ENCODE measurements at regions not wholly inside any gene's neighbourhood (a gene's known extent, or its start where the extent isn't known, plus 50 kb on each side); places are given as distances from the start of the nearest gene placed in this dataset.
"Not testable (repeated sequence)": the region's sequence is repeated elsewhere in the genome, so short reads cannot be mapped to it uniquely, and the experiment has no call there.

- intact Hi-C loops (cut with DNase I); DNase-seq (ENCODE audit: low spot score): not testable (repeated sequence)
Observed at GRCh38 chr9:30942852-30943251, 1441.6 kb upstream of the ACO1 start.

GRCh38 chr9:30943446-30944224 lies 1440.8 kb upstream of the ACO1 start:
- peak; percentile 66 for DNase-seq (ENCODE audit: low spot score)
- intact Hi-C loops (cut with DNase I): no loop called here

GRCh38 chr9:30944225-30944569 lies 1440.2 kb upstream of the ACO1 start:
- intact Hi-C loops (cut with DNase I): no loop called here
- no peak for DNase-seq (ENCODE audit: low spot score)

- intact Hi-C loops (cut with DNase I): no loop called here
- DNase-seq (ENCODE audit: low spot score): no peak
Observed at GRCh38 chr9:30944741-30945280, 1439.6 kb upstream of the ACO1 start.

- intact Hi-C loops (cut with DNase I): no loop called here
- DNase-seq (ENCODE audit: low spot score): no peak
Observed at GRCh38 chr9:30964332-30964731, 1420.1 kb upstream of the ACO1 start.

- DNase-seq (ENCODE audit: low spot score): no peak
- intact Hi-C loops (cut with DNase I): no loop called here
Observed at GRCh38 chr9:30967476-30967875, 1417.0 kb upstream of the ACO1 start.

- intact Hi-C loops (cut with DNase I): no loop called here
- DNase-seq (ENCODE audit: low spot score): no peak
Observed at GRCh38 chr9:30970186-30970585, 1414.3 kb upstream of the ACO1 start.

GRCh38 chr9:30970812-30971211 lies 1413.6 kb upstream of the ACO1 start:
- intact Hi-C loops (cut with DNase I): no loop called here
- no peak for DNase-seq (ENCODE audit: low spot score)

- DNase-seq (ENCODE audit: low spot score): no peak
- intact Hi-C loops (cut with DNase I): no loop called here
Observed at GRCh38 chr9:30972654-30973053, 1411.8 kb upstream of the ACO1 start.

- intact Hi-C loops (cut with DNase I): no loop called here
- no peak for DNase-seq (ENCODE audit: low spot score)
Observed at GRCh38 chr9:30977965-30978364, 1406.5 kb upstream of the ACO1 start.

- intact Hi-C loops (cut with DNase I): no loop called here
- DNase-seq (ENCODE audit: low spot score): no peak
Observed at GRCh38 chr9:30982301-30982700, 1402.1 kb upstream of the ACO1 start.

- intact Hi-C loops (cut with DNase I): no loop called here
- DNase-seq (ENCODE audit: low spot score): no peak
Observed at GRCh38 chr9:30995956-30996738, 1388.3 kb upstream of the ACO1 start.

GRCh38 chr9:30996761-30997160 lies 1387.7 kb upstream of the ACO1 start:
- intact Hi-C loops (cut with DNase I): no loop called here
- DNase-seq (ENCODE audit: low spot score): no peak

GRCh38 chr9:30997291-30997690 lies 1387.2 kb upstream of the ACO1 start:
- intact Hi-C loops (cut with DNase I): no loop called here
- no peak for DNase-seq (ENCODE audit: low spot score)

GRCh38 chr9:31005086-31005665 lies 1379.3 kb upstream of the ACO1 start:
- intact Hi-C loops (cut with DNase I): no loop called here

GRCh38 chr9:31013371-31013770 lies 1371.1 kb upstream of the ACO1 start:
- intact Hi-C loops (cut with DNase I): no loop called here
- no peak for DNase-seq (ENCODE audit: low spot score)

More at GRCh38 chr9:31005086-31005665, 1379.3 kb upstream of the ACO1 start:
- no peak for DNase-seq (ENCODE audit: low spot score)

- DNase-seq (ENCODE audit: low spot score): no peak
Observed at GRCh38 chr9:31023847-31024246, 1360.6 kb upstream of the ACO1 start.

GRCh38 chr9:31027678-31028077 lies 1356.8 kb upstream of the ACO1 start:
- intact Hi-C loops (cut with DNase I): no loop called here
- no peak for DNase-seq (ENCODE audit: low spot score)

More at GRCh38 chr9:31023847-31024246, 1360.6 kb upstream of the ACO1 start:
- intact Hi-C loops (cut with DNase I): no loop called here

GRCh38 chr9:31028137-31028536 lies 1356.3 kb upstream of the ACO1 start:
- intact Hi-C loops (cut with DNase I): no loop called here
- DNase-seq (ENCODE audit: low spot score): no peak

GRCh38 chr9:31030741-31031202 lies 1353.7 kb upstream of the ACO1 start:
- DNase-seq (ENCODE audit: low spot score): no peak
- intact Hi-C loops (cut with DNase I): no loop called here

All from posterior vena cava (tissue), 2 donors.